Mesendoderm (in vitro differentiated cells): ENCODE measurements at regions not wholly inside any gene's neighbourhood (a gene's known extent, or its start where the extent isn't known, plus 50 kb on each side); places are given as distances from the start of the nearest gene placed in this dataset.
"Not testable (repeated sequence)": the region's sequence is repeated elsewhere in the genome, so short reads cannot be mapped to it uniquely, and the experiment has no call there.

Source experiments
- DNase-seq: peaks from one replicate; pipeline ENCODE4 v3.0.0; 2013
- H2AK5ac ChIP-seq: 2 replicates; pipeline ENCODE4 v1.6.1; 2013; ENCODE audit warnings: low read length, inconsistent platforms
- H2BK120ac ChIP-seq: 2 replicates; pipeline ENCODE4 v1.6.1; 2013; ENCODE audit warnings: low read depth, mild to moderate bottlenecking, low read length, moderate library complexity, mixed read lengths
- H2BK15ac ChIP-seq: replicated peaks from 2 replicates; pipeline ENCODE4 v1.6.1; 2013; ENCODE audit warnings: low read depth, mild to moderate bottlenecking, moderate library complexity
- H2BK5ac ChIP-seq: 2 replicates; pipeline ENCODE4 v1.6.1; 2013; ENCODE audit warnings: low read length, inconsistent platforms
- H3K18ac ChIP-seq: 2 replicates; pipeline ENCODE4 v1.6.1; 2013; ENCODE audit warnings: mild to moderate bottlenecking, low read length, mixed read lengths
- H3K23ac ChIP-seq: one replicate; pipeline ENCODE4 v1.6.1; 2013; ENCODE audit warnings: low read length
- H3K27ac ChIP-seq: 2 replicates; pipeline ENCODE4 v1.5.1; 2013; ENCODE audit warnings: low read depth, mild to moderate bottlenecking, inconsistent platforms, low read length, moderate library complexity
- H3K27me3 ChIP-seq: 2 replicates; pipeline ENCODE4 v1.6.1; 2013; ENCODE audit warnings: low read length, control low read depth, mild to moderate bottlenecking, inconsistent platforms; ENCODE audit not compliant: insufficient read depth, poor library complexity
- H3K36me3 ChIP-seq: 2 replicates; pipeline ENCODE4 v1.6.1; 2013; ENCODE audit warnings: low read length, inconsistent platforms; ENCODE audit not compliant: control insufficient read depth, insufficient read depth
- H3K4ac ChIP-seq: one replicate; pipeline ENCODE4 v1.6.1; 2013; ENCODE audit warnings: low read depth, mild to moderate bottlenecking, low read length, moderate library complexity
- H3K4me1 ChIP-seq: 2 replicates; pipeline ENCODE4 v1.6.1; 2013; ENCODE audit warnings: low read depth, low read length, inconsistent platforms; ENCODE audit not compliant: control insufficient read depth
- H3K4me2 ChIP-seq: 2 replicates; pipeline ENCODE4 v1.6.1; 2013; ENCODE audit warnings: low read length
- H3K4me3 ChIP-seq: 2 replicates; pipeline ENCODE4 v1.5.1; 2013; ENCODE audit warnings: mild to moderate bottlenecking, low read length
- H3K56ac ChIP-seq: one replicate; pipeline ENCODE4 v1.6.1; 2013; ENCODE audit warnings: low read length
- H3K79me1 ChIP-seq: 2 replicates; pipeline ENCODE4 v1.6.1; 2013; ENCODE audit warnings: low read length, inconsistent platforms
- H3K79me2 ChIP-seq: 2 replicates; pipeline ENCODE4 v1.6.1; 2013; ENCODE audit warnings: mild to moderate bottlenecking, low read length; ENCODE audit not compliant: control insufficient read depth, insufficient read depth
- H3K9ac ChIP-seq: 2 replicates; pipeline ENCODE4 v1.6.1; 2013; ENCODE audit warnings: low read length, inconsistent platforms
- H4K5ac ChIP-seq: one replicate; pipeline ENCODE4 v1.6.1; 2013; ENCODE audit warnings: low read length
- H4K8ac ChIP-seq: one replicate; pipeline ENCODE4 v1.6.1; 2013; ENCODE audit warnings: low read depth, mild to moderate bottlenecking, control low read depth, low read length, moderate library complexity
- WGBS: extraction: QIAGEN DNeasy Blood & Tissue Kit; methylation state at CpG from one replicate; pipeline ENCODE4 v1.1.7; 2013; ENCODE audit warnings: low lambda C conversion rate, missing lambda C conversion rate; ENCODE audit not compliant: insufficient coverage; ENCODE audit errors: extremely low coverage; 5-methylcytosine and 5-hydroxymethylcytosine counted together

DNA sequence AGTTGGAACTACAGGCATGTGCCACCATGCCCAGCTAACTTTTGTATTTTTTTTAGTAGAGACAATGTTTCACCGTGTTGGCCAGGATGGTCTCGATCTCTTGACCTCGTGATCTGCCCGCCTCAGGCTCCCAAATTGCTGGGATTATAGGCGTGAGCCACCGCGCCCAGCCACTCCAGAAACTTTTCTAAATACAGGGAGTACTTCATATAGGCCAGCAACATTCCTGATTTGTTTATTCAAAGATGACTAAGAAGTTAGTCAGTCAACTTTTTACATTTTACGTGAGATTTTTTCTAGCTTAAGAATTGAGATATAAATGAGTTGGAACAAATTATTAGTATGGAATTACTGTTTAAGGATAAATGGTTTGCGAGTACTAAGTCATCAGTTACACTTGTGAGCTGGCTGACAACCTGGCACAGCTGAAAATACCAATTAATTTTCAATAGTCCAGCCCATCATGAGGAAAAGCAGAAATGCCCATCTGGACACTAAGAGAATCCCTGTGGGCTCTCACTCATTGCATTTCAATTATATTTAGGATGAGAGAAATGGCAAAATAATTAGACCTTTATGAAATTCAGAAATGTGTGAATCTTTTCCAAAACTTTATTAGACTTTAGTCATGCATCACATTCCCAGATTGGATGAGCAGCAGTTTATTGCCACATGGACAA, 430.8 kb upstream of the SPATA31A3 start:
- H3K27me3 ChIP-seq, H3K79me1 ChIP-seq, H4K5ac ChIP-seq, H3K27ac ChIP-seq, H2BK120ac ChIP-seq, H3K56ac ChIP-seq, H3K9ac ChIP-seq, H3K4me3 ChIP-seq, H3K4me2 ChIP-seq, H2BK15ac ChIP-seq, H3K4ac ChIP-seq, H4K8ac ChIP-seq, H2AK5ac ChIP-seq, H3K4me1 ChIP-seq, H3K23ac ChIP-seq, H3K18ac ChIP-seq, H3K79me2 ChIP-seq, H3K36me3 ChIP-seq, DNase-seq, H2BK5ac ChIP-seq: not testable (repeated sequence)
- WGBS: no CpG with 5 or more reads among the region's 9 CpGs

DNA sequence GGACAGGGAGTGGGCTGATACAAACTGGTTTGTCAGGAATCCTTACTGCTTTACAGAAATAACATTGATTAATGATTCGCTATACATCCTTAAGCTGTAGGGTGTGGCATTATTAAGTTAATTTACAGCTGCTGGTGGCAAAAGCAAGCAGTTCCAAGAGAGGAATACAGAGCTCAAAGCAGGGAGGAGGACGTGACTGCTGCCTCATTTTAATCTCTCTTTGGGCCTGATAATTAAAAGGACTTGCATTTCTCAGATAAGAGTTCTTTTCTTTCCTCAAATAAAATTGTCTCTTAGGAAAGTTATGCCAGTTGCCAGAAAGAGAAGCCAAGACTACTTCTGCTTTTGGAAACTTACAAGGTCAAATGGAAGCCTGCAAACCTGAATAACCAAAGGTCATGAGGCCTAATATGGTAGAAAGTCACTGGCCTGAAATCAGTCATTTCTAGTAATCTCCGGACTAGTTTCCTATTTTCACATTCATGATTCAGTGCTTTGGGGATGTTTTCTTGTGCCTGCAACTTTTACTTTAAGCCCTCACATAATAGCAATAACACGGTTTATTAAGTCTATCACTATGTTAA, 426.2 kb upstream of the SPATA31A3 start:
- H3K79me2 ChIP-seq, H3K27me3 ChIP-seq, H3K23ac ChIP-seq, H3K56ac ChIP-seq, H2AK5ac ChIP-seq, H3K36me3 ChIP-seq, DNase-seq, H3K9ac ChIP-seq, H3K18ac ChIP-seq, H3K79me1 ChIP-seq, H3K4me1 ChIP-seq, H3K27ac ChIP-seq, H2BK15ac ChIP-seq, H4K8ac ChIP-seq, H3K4me3 ChIP-seq, H3K4ac ChIP-seq, H3K4me2 ChIP-seq, H2BK120ac ChIP-seq, H4K5ac ChIP-seq, H2BK5ac ChIP-seq: not testable (repeated sequence)
- WGBS: no CpG with 5 or more reads among the region's 4 CpGs

GRCh38 chr9:67417341-67417983, 425.1 kb upstream of the SPATA31A3 start:
- H3K23ac ChIP-seq, H3K4me2 ChIP-seq, H2BK5ac ChIP-seq, H3K9ac ChIP-seq, H2AK5ac ChIP-seq, H3K79me2 ChIP-seq, H2BK15ac ChIP-seq, H3K27ac ChIP-seq, H3K4me3 ChIP-seq, H3K56ac ChIP-seq, DNase-seq, H2BK120ac ChIP-seq, H3K36me3 ChIP-seq, H3K27me3 ChIP-seq, H3K79me1 ChIP-seq, H4K5ac ChIP-seq, H3K4me1 ChIP-seq, H3K4ac ChIP-seq, H4K8ac ChIP-seq, H3K18ac ChIP-seq: not testable (repeated sequence)
- no CpG with 5 or more reads among the region's 7 CpGs for WGBS

GRCh38 chr9:67416639-67417038, 424.3 kb upstream of the SPATA31A3 start:
- not testable (repeated sequence) for H3K4me2 ChIP-seq, H2AK5ac ChIP-seq, H3K9ac ChIP-seq, H3K4me1 ChIP-seq, DNase-seq, H3K23ac ChIP-seq, H3K18ac ChIP-seq, H3K27me3 ChIP-seq, H3K4ac ChIP-seq, H4K5ac ChIP-seq, H2BK15ac ChIP-seq, H3K36me3 ChIP-seq, H3K27ac ChIP-seq, H2BK5ac ChIP-seq, H3K4me3 ChIP-seq, H3K79me2 ChIP-seq, H3K56ac ChIP-seq, H2BK120ac ChIP-seq, H3K79me1 ChIP-seq, H4K8ac ChIP-seq
- WGBS: no CpG with 5 or more reads among the region's 6 CpGs

GRCh38 chr9:67410606-67411220, 418.4 kb upstream of the SPATA31A3 start:
- not testable (repeated sequence) for H2BK15ac ChIP-seq, H3K56ac ChIP-seq, H3K18ac ChIP-seq, H3K36me3 ChIP-seq, H3K79me2 ChIP-seq, H3K23ac ChIP-seq, DNase-seq, H2BK5ac ChIP-seq, H2AK5ac ChIP-seq, H3K4me3 ChIP-seq, H3K4me1 ChIP-seq, H3K4ac ChIP-seq, H3K27ac ChIP-seq, H3K79me1 ChIP-seq, H4K5ac ChIP-seq, H3K4me2 ChIP-seq, H3K9ac ChIP-seq, H4K8ac ChIP-seq, H3K27me3 ChIP-seq, H2BK120ac ChIP-seq
- no CpG with 5 or more reads among the region's 7 CpGs for WGBS
